ENCODE measurements at regions not wholly inside any gene's neighbourhood (a gene's known extent, or its start where the extent isn't known, plus 50 kb on each side); places are given as distances from the start of the nearest gene placed in this dataset.

DNA sequence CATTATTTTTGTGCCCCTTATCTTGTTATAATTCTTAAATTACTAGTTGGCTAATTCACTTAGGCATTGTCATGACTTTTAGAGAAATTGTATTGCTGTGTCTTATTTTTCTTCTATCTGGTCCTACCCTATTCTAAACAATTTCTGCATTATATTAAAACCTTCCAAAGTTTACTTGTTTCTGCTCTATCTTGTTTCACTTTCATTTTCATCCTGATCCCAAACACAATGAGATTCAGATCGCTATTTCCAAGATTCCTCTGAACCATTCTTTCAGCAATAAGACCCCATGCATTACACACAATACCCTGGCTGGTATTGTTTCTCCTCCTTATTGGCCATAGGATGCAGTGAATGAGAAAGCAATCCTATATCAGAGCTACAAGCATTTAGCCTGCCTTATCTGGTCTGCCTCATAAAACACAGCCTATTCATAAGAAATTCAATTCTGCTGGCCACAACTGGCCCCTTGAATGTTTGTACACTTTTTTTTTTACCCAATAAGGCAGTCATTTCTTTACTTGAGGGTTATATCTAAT, 69.9 kb upstream of the POU3F2 start:
- no peak for DNase-seq (ENCODE audit: extremely low read depth, low read depth)
- TF ChIP-seq, protein P1, sequence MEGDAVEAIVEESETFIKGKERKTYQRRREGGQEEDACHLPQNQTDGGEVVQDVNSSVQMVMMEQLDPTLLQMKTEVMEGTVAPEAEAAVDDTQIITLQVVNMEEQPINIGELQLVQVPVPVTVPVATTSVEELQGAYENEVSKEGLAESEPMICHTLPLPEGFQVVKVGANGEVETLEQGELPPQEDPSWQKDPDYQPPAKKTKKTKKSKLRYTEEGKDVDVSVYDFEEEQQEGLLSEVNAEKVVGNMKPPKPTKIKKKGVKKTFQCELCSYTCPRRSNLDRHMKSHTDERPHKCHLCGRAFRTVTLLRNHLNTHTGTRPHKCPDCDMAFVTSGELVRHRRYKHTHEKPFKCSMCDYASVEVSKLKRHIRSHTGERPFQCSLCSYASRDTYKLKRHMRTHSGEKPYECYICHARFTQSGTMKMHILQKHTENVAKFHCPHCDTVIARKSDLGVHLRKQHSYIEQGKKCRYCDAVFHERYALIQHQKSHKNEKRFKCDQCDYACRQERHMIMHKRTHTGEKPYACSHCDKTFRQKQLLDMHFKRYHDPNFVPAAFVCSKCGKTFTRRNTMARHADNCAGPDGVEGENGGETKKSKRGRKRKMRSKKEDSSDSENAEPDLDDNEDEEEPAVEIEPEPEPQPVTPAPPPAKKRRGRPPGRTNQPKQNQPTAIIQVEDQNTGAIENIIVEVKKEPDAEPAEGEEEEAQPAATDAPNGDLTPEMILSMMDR (IDR thresholded peaks at IDR 0.05; ENCODE audit: low read depth, low read length, missing control alignments), result no peak
- no peak overlapping the region for H3K4me3 ChIP-seq (replicated peaks; ENCODE audit: low read depth, low read length)

DNA sequence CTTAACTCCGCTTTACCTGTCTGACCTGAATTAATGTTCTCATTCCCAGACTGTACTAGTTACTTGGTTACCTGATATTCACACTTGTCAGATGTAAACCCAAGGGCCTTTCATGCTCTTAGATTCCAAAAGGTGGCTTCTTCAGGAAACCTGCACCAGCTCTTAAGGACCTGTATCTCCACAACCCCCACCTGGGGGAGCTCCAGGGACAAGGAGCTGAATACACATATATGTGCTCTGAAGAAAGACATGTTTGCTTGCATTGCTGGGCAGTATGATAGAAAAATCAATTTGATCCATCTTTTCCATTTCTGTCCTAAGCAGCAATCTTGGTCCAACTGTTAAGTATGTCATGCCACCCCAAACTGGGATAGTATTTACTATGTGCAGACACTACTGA, 64.8 kb upstream of the POU3F2 start:
- TF ChIP-seq, protein P1 (IDR thresholded peaks at IDR 0.05; ENCODE audit: low read depth, low read length, missing control alignments), result peak; percentile 10
- no peak for DNase-seq (ENCODE audit: extremely low read depth, low read depth)
- H3K4me3 ChIP-seq (replicated peaks; ENCODE audit: low read depth, low read length), result no peak overlapping the region

DNA sequence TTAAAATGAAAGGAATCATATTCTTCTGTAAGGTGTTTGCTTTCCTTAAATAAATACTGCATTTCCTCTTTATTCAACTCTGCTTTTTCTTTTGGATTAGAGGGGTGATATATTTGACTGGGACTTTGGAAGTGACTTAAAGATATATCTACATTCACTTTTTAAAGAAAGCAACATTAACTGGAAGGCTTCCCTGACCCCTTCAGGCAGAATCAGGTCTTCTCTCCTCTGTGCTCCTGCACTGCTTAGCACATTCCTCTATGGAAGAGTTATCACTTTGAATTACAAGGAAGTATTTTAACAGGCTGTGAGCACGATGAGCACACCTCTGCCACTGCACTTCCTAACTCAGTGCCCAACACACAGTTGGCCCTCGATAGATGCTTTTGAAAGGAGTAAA, 59.2 kb upstream of the POU3F2 start:
- TF ChIP-seq, protein P1 (IDR thresholded peaks at IDR 0.05; ENCODE audit: low read depth, low read length, missing control alignments), result no peak
- no peak overlapping the region for H3K4me3 ChIP-seq (replicated peaks; ENCODE audit: low read depth, low read length)
- DNase-seq (ENCODE audit: extremely low read depth, low read depth), result no peak

DNA sequence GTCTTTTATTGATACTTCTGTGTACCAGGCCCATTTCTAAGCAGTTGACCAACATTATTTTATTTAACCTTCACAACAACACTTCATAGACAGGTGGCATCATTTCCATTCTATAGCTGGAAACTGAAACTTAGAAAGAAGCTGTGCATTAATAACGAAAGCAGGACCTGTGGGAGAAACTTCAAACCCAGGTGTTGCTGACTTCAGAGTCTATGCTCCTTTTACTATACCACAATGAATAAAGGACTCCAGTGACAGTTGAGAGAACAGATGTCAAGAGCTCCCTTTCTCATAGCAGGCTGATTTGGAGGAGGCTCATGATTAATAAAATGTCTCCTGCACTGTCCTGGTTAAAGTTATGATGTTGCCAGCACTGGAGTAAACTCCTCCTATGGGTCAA, 56.6 kb upstream of the POU3F2 start:
- no peak overlapping the region for H3K4me3 ChIP-seq (replicated peaks; ENCODE audit: low read depth, low read length)
- TF ChIP-seq, protein P1 (IDR thresholded peaks at IDR 0.05; ENCODE audit: low read depth, low read length, missing control alignments), result no peak
- no peak for DNase-seq (ENCODE audit: extremely low read depth, low read depth)

DNA sequence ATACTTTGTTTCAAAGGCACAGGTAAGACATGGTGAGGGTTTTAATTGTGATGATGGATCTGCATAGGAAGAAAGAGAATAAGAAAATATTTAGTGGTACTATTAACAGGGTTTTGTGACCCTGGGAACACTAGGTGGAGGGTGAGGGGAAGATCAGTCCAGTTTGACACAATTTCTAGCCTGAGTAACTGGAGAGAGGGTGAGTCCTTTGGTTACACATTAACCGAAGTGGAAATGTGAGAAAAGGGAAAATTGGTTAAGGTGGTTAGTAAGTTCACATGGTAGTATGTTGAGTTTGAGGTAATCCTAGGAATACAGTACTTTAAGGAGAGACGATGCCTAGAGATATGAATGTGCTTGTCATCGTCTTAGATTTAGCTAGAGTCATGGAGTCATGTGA, 54.8 kb upstream of the POU3F2 start:
- DNase-seq (ENCODE audit: extremely low read depth, low read depth), result no peak
- TF ChIP-seq, protein P1 (IDR thresholded peaks at IDR 0.05; ENCODE audit: low read depth, low read length, missing control alignments), result no peak
- no peak overlapping the region for H3K4me3 ChIP-seq (replicated peaks; ENCODE audit: low read depth, low read length)

DNA sequence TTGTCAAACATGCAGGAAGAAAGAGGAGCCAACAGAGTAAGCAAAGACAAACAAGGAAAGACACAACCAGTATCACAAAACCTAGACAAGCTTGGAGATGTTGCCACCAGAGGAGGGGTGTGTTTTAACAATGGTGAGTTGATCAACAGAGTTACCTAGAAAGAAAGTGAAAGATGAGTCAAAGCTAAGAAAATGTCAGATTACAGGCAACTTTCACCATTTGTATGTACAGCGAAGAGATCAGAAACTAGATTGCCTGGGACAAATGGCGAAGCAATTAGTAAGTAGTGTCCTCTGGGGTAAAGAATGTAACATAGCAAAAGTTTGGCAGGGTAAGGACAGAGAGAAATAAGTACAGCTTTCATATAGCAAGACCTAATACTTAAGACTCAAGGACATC, 51.6 kb upstream of the POU3F2 start:
- no peak for DNase-seq (ENCODE audit: extremely low read depth, low read depth)
- no peak overlapping the region for H3K4me3 ChIP-seq (replicated peaks; ENCODE audit: low read depth, low read length)
- TF ChIP-seq, protein P1 (IDR thresholded peaks at IDR 0.05; ENCODE audit: low read depth, low read length, missing control alignments), result no peak

DNA sequence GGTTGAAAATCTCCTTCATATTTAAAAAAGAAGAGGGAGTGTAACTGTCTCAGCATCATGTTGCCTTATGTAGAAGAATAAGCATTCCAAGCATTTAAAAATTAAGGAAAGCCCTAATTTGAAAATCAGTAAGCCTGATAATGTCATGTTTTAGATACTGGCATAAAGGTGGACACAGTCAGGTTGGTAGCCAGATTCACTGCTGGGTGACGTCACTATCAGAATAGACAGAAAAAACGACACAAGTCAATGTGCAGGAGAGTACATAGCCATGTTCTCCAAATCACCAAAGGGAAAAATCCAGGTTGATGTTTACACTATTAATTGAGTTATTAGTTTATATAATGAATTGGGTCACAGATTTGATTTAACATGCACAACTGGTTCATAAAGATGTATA, 50.8 kb upstream of the POU3F2 start:
- DNase-seq (ENCODE audit: extremely low read depth, low read depth), result no peak
- TF ChIP-seq, protein P1 (IDR thresholded peaks at IDR 0.05; ENCODE audit: low read depth, low read length, missing control alignments), result no peak
- no peak overlapping the region for H3K4me3 ChIP-seq (replicated peaks; ENCODE audit: low read depth, low read length)
